H9 (cell line): ENCODE measurements at regions not wholly inside any gene's neighbourhood (a gene's known extent, or its start where the extent isn't known, plus 50 kb on each side); places are given as distances from the start of the nearest gene placed in this dataset.

Experiments used
- DNase-seq: peaks from one replicate; pipeline ENCODE4 v3.0.0-alpha.2; 2017
- H2AFZ ChIP-seq: one replicate; pipeline ENCODE4 v1.6.1; 2013; ENCODE audit warnings: mild to moderate bottlenecking, low read length, control low read depth, moderate library complexity
- H2AK5ac ChIP-seq: 2 replicates; pipeline ENCODE4 v1.6.1; 2013; ENCODE audit warnings: low read length, control low read depth, mixed read lengths; ENCODE audit not compliant: insufficient read length
- H2BK120ac ChIP-seq: one replicate; pipeline ENCODE4 v1.6.1; 2013; ENCODE audit warnings: low read depth, mild to moderate bottlenecking, low read length, control low read depth, inconsistent platforms; ENCODE audit not compliant: poor library complexity, severe bottlenecking
- H2BK12ac ChIP-seq: 2 replicates; pipeline ENCODE4 v1.6.1; 2013; ENCODE audit warnings: low read length, control low read depth, mixed read lengths, low read depth; ENCODE audit not compliant: insufficient read length
- H2BK15ac ChIP-seq: 2 replicates; pipeline ENCODE4 v1.6.1; 2013; ENCODE audit warnings: low read depth, low read length, control low read depth
- H2BK20ac ChIP-seq: one replicate; pipeline ENCODE4 v1.6.1; 2013; ENCODE audit warnings: low read depth, mild to moderate bottlenecking, low read length, control low read depth, inconsistent platforms; ENCODE audit not compliant: poor library complexity, severe bottlenecking
- H2BK5ac ChIP-seq: 2 replicates; pipeline ENCODE4 v1.6.1; 2013; ENCODE audit warnings: low read length, control low read depth, mixed read lengths; ENCODE audit not compliant: insufficient read length
- H3K14ac ChIP-seq: 2 replicates; pipeline ENCODE4 v1.6.1; 2013; ENCODE audit warnings: low read length, control low read depth; ENCODE audit not compliant: insufficient read depth
- H3K18ac ChIP-seq: 2 replicates; pipeline ENCODE4 v1.6.1; 2013; ENCODE audit warnings: low read depth, mild to moderate bottlenecking, mixed read lengths, low read length, control low read depth; ENCODE audit not compliant: insufficient read length
- H3K23ac ChIP-seq: 2 replicates; pipeline ENCODE4 v1.6.1; 2013; ENCODE audit warnings: low read length, control low read depth, mixed read lengths, low read depth; ENCODE audit not compliant: insufficient read length
- H3K23me2 ChIP-seq: 2 replicates; pipeline ENCODE4 v1.6.1; 2013; ENCODE audit warnings: low read depth, mild to moderate bottlenecking, mixed read lengths, low read length, control low read depth; ENCODE audit not compliant: insufficient read length, poor library complexity, severe bottlenecking
- H3K27ac ChIP-seq: 2 replicates; pipeline ENCODE4 v1.5.1; 2013; ENCODE audit warnings: low read length, control low read depth, mixed read lengths, low read depth; ENCODE audit not compliant: insufficient read length
- H3K27me3 ChIP-seq: 2 replicates; pipeline ENCODE4 v1.6.1; 2013; ENCODE audit warnings: low read length, control low read depth, inconsistent platforms; ENCODE audit not compliant: insufficient read depth
- H3K4ac ChIP-seq: 2 replicates; pipeline ENCODE4 v1.6.1; 2013; ENCODE audit warnings: low read depth, mild to moderate bottlenecking, control low read depth, inconsistent platforms, low read length, moderate library complexity
- H3K4me1 ChIP-seq: 2 replicates; pipeline ENCODE4 v1.6.1; 2013; ENCODE audit warnings: low read length, control low read depth, inconsistent platforms; ENCODE audit not compliant: insufficient read depth
- H3K4me2 ChIP-seq: 2 replicates; pipeline ENCODE4 v1.6.1; 2013; ENCODE audit warnings: low read length, control low read depth, mixed read lengths; ENCODE audit not compliant: insufficient read length, insufficient read depth
- H3K56ac ChIP-seq: 2 replicates; pipeline ENCODE4 v1.6.1; 2013; ENCODE audit warnings: low read depth, mild to moderate bottlenecking, mixed read lengths, low read length, control low read depth; ENCODE audit not compliant: insufficient read length
- H3K79me1 ChIP-seq: 2 replicates; pipeline ENCODE4 v1.6.1; 2013; ENCODE audit warnings: low read depth, mild to moderate bottlenecking, moderate library complexity, low read length, control low read depth, inconsistent platforms; ENCODE audit not compliant: insufficient read depth, poor library complexity, severe bottlenecking
- H3K79me2 ChIP-seq: 2 replicates; pipeline ENCODE4 v1.6.1; 2013; ENCODE audit warnings: low read length, control low read depth, inconsistent platforms; ENCODE audit not compliant: insufficient read depth
- H3K9ac ChIP-seq: 2 replicates; pipeline ENCODE4 v1.6.1; 2013; ENCODE audit warnings: low read length, control low read depth, mixed read lengths; ENCODE audit not compliant: insufficient read length; ENCODE audit errors: extremely low read depth
- H3K9me3 ChIP-seq: one replicate; pipeline ENCODE4 v1.6.1; 2013; ENCODE audit warnings: low read depth, low read length, inconsistent platforms; ENCODE audit not compliant: control insufficient read depth
- H3T11ph ChIP-seq: one replicate; pipeline ENCODE4 v1.6.1; 2013; ENCODE audit warnings: mild to moderate bottlenecking, low read length, control low read depth, inconsistent platforms
- H4K20me1 ChIP-seq: one replicate; pipeline ENCODE4 v1.6.1; 2013; ENCODE audit not compliant: control insufficient read depth, insufficient read length, insufficient read depth
- H4K5ac ChIP-seq: 2 replicates; pipeline ENCODE4 v1.6.1; 2013; ENCODE audit warnings: low read depth, mild to moderate bottlenecking, mixed read lengths, low read length, control low read depth; ENCODE audit not compliant: insufficient read length
- H4K8ac ChIP-seq: replicated peaks from 2 replicates; pipeline ENCODE4 v1.6.1; 2013; ENCODE audit warnings: low read length, control low read depth, mixed read lengths, low read depth; ENCODE audit not compliant: insufficient read length
- H4K91ac ChIP-seq: 2 replicates; pipeline ENCODE4 v1.6.1; 2013; ENCODE audit warnings: low read depth, mild to moderate bottlenecking, moderate library complexity, mixed read lengths, low read length, control low read depth; ENCODE audit not compliant: insufficient read length
- H3K27ac Mint-ChIP-seq, 3 experiments: 2 replicates in 2 of 3; 3 replicates in 1 of 3; pipeline ENCODE4 v1.8.0; 2020 to 2021; ENCODE audit warnings: mixed read lengths in 3 of 3, mild to moderate bottlenecking in 1 of 3, moderate library complexity in 1 of 3
- H3K27me3 Mint-ChIP-seq: 2 replicates; pipeline ENCODE4 v1.8.0; 2021; ENCODE audit warnings: low read depth, mild to moderate bottlenecking, moderate library complexity, mixed read lengths
- H3K36me3 Mint-ChIP-seq, 3 experiments: 2 replicates in 2 of 3; 3 replicates in 1 of 3; pipeline ENCODE4 v1.8.0; 2020 to 2021; ENCODE audit warnings: low read depth in 3 of 3, mixed read lengths in 3 of 3; ENCODE audit not compliant: insufficient read depth in 1 of 3
- H3K4me1 Mint-ChIP-seq, 2 experiments: 2 replicates each; pipeline ENCODE4 v1.8.0; 2020; ENCODE audit warnings: mixed read lengths in 2 of 2
- H3K4me3 Mint-ChIP-seq, 2 experiments: 2 replicates in 1 of 2; 3 replicates in 1 of 2; pipeline ENCODE4 v1.8.0; 2020 to 2021; ENCODE audit warnings: mild to moderate bottlenecking in 2 of 2, mixed read lengths in 2 of 2, moderate library complexity in 1 of 2
- H3K9me3 Mint-ChIP-seq, 2 experiments: 2 replicates in 1 of 2; 3 replicates in 1 of 2; pipeline ENCODE4 v1.8.0; 2020; ENCODE audit warnings: mild to moderate bottlenecking in 2 of 2, mixed read lengths in 2 of 2, moderate library complexity in 1 of 2
- WGBS: extraction: QIAGEN DNeasy Blood & Tissue Kit; methylation state at CpG from one replicate; pipeline ENCODE4 v1.1.7; 2013; ENCODE audit warnings: missing lambda C conversion rate, low lambda C conversion rate, mixed read lengths; ENCODE audit not compliant: insufficient read length; ENCODE audit errors: extremely low coverage; 5-methylcytosine and 5-hydroxymethylcytosine counted together
- TF ChIP-seq, protein P1 (sequence below): fragments of 200-600 bp; sonication (generic); conservative IDR thresholded peaks from 3 replicates; pipeline ENCODE4 v1.8.0; 2021; ENCODE audit warnings: antibody characterized with exemption, mild to moderate bottlenecking

DNA sequence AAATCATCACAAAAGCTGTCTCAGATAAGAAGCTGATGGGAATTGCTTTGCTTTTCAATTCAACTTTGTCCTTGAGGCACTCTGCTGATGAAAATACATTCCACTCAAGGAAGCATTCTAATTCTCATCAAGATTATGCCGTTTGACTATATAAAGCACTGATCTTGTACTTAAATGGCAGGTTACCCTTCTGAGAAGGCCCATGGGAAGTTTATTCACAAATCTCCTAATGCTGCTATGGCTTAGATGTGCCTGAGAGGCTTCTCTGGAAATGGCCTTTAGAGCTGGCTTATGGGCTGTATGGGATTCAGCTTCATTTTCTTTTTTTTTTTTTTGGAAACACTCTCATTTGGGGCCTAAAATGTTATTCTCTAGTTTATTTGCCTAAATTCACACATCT is 69.7 kb upstream of the ARNT2 start:
- Histone ChIP-seq H2BK120ac (no peak overlapping the region), H3K79me2 (no peaks in the 10 kb centered on the region), H3T11ph (no peak overlapping the region), H3K4me1 (no peaks in the 10 kb centered on the region), H2BK20ac (no peak overlapping the region), H2AFZ (no peak overlapping the region), H3K9ac (no peak overlapping the region), H4K5ac (no peak overlapping the region), H3K23me2 (no peaks in the 10 kb centered on the region), H3K4ac (no peak overlapping the region), H2BK12ac (no peak overlapping the region), H3K79me1 (no peaks in the 10 kb centered on the region), H3K4me2 (no peak overlapping the region), H4K20me1 (no peaks in the 10 kb centered on the region), H4K91ac (no peak overlapping the region), H2BK5ac (no peak overlapping the region), H3K18ac (no peak overlapping the region), H3K56ac (no peak overlapping the region), H3K27ac (no peak overlapping the region), H4K8ac (no peak overlapping the region), H3K27me3 (no peaks in the 10 kb centered on the region), H2AK5ac (no peak overlapping the region), H3K23ac (no peak overlapping the region), H2BK15ac (no peak overlapping the region), H3K14ac (no peak overlapping the region), H3K9me3 (no peaks in the 10 kb centered on the region)
- H3K27ac Mint-ChIP-seq: no peak overlapping the region
- peaks cover 5% of the 10 kb centered on the region for H3K27me3 Mint-ChIP-seq
- TF ChIP-seq, protein P1, sequence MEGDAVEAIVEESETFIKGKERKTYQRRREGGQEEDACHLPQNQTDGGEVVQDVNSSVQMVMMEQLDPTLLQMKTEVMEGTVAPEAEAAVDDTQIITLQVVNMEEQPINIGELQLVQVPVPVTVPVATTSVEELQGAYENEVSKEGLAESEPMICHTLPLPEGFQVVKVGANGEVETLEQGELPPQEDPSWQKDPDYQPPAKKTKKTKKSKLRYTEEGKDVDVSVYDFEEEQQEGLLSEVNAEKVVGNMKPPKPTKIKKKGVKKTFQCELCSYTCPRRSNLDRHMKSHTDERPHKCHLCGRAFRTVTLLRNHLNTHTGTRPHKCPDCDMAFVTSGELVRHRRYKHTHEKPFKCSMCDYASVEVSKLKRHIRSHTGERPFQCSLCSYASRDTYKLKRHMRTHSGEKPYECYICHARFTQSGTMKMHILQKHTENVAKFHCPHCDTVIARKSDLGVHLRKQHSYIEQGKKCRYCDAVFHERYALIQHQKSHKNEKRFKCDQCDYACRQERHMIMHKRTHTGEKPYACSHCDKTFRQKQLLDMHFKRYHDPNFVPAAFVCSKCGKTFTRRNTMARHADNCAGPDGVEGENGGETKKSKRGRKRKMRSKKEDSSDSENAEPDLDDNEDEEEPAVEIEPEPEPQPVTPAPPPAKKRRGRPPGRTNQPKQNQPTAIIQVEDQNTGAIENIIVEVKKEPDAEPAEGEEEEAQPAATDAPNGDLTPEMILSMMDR: no peak
- WGBS: no CpG with 5 or more reads among the region's 1 CpG
- no peak for DNase-seq
- no peaks in the 10 kb centered on the region for H3K4me1 Mint-ChIP-seq
- no peaks in the 10 kb centered on the region for H3K36me3 Mint-ChIP-seq
- H3K9me3 Mint-ChIP-seq: no peaks in the 10 kb centered on the region
- no peak overlapping the region for H3K4me3 Mint-ChIP-seq
